Kidney tubule cell (primary cell): ENCODE measurements at regions not wholly inside any gene's neighbourhood (a gene's known extent, or its start where the extent isn't known, plus 50 kb on each side); places are given as distances from the start of the nearest gene placed in this dataset.
"Not testable (repeated sequence)": the region's sequence is repeated elsewhere in the genome, so short reads cannot be mapped to it uniquely, and the experiment has no call there.

Source experiments
- DNase-seq: peaks from one replicate; pipeline ENCODE4 v3.0.0-alpha.2; 2018; ENCODE audit warnings: low spot score

GRCh38 chr10:36556468-36556867 lies 568.9 kb upstream of the ANKRD30A start:
- peak; percentile 25 for DNase-seq

DNA sequence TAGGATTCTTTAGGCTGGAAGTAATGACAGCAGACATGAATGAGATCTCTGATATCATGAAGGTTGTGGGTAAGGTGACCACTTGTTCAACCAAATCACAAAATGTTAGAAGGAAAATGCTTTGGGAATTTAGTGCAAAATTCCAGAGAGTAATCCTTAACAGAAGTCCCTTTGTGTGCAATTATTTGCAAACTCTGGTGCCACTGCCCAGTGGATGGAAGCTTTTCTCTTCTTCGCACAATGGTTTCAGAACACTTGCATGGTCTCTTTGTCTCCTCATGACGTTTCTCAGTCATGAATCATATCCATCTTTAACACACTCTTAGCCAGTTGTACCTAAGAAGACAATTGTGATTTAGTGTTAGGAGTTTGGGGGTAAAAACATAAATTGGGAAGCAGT lies 570.4 kb upstream of the ANKRD30A start:
- no peak for DNase-seq

- no peak for DNase-seq
Observed at GRCh38 chr10:36547965-36548364, 577.4 kb upstream of the ANKRD30A start.

GRCh38 chr10:36542493-36542892 lies 582.9 kb upstream of the ANKRD30A start:
- DNase-seq = no peak

DNA sequence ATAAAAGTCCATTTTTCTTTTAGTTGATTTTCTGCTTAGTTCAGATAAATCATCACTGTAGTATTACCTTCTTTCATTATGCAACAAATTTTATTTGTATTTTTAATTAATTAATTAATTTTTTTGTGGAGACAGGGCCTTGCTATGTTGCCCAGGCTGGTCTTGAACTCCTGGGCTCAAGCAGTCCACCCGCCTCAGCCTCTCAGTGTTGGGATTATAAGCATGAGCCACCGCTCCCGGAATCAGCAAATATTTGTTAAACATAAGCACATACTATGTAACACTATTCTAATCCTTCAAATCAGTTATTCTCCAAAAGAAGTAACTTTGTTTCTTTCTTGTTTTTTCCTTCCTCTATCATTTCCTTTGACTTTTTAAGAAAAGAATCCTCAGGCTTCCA lies 584.8 kb upstream of the ANKRD30A start:
- no peak for DNase-seq

- peak; percentile 71 for DNase-seq
Observed at GRCh38 chr10:36538953-36539586, 586.3 kb upstream of the ANKRD30A start.

- peak; percentile 97 for DNase-seq
Observed at GRCh38 chr10:36534471-36535002, 590.9 kb upstream of the ANKRD30A start.

GRCh38 chr10:36533861-36534260 lies 591.5 kb upstream of the ANKRD30A start:
- DNase-seq = no peak

DNA sequence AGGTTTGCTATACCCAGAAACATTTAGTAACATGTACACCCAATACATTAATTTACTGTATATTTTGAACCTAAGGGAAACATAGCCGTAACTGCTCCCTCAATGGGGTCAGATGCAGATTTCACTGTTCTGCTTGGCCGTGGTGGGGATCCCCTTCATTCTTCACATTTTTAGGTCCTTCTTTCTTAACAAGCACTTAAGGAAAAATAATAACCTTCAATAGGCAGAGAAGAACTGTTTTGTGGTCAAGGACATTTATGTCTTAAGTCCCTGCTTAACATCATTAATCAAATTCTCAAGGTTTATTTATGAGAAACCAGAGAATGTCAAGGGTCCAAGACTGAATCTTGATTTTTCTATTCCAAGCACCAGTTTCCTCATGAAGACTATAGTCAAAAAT lies 592.1 kb upstream of the ANKRD30A start:
- DNase-seq = no peak

DNA sequence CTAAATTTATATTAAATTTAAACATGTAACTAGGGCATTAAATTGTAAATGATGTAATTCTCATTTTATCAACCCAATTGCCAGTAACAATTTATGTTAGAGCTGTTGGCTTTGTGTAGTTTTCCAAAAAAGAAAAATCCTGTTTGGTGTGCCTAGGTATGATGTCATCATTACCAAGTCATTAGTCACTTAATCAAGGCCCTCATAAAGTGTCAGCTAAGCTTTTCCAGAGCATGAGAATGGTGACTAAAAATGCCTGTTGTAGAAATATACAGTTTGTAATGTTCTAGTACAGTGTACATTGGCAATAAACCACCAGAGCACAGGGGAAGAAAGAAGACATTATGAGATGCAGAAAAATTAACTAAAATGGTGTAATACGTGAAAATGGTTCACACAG lies 593.8 kb upstream of the ANKRD30A start:
- DNase-seq = peak; percentile 67

- DNase-seq = no peak
Observed at GRCh38 chr10:36526033-36526432, 599.4 kb upstream of the ANKRD30A start.

- not testable (repeated sequence) for DNase-seq
Observed at GRCh38 chr10:36524126-36524525, 601.3 kb upstream of the ANKRD30A start.

GRCh38 chr10:36519909-36520308 lies 605.5 kb upstream of the ANKRD30A start:
- no peak for DNase-seq

- DNase-seq = no peak
Observed at GRCh38 chr10:36516281-36516680, 609.1 kb upstream of the ANKRD30A start.

GRCh38 chr10:36515319-36515718 lies 610.1 kb upstream of the ANKRD30A start:
- DNase-seq = no peak

DNA sequence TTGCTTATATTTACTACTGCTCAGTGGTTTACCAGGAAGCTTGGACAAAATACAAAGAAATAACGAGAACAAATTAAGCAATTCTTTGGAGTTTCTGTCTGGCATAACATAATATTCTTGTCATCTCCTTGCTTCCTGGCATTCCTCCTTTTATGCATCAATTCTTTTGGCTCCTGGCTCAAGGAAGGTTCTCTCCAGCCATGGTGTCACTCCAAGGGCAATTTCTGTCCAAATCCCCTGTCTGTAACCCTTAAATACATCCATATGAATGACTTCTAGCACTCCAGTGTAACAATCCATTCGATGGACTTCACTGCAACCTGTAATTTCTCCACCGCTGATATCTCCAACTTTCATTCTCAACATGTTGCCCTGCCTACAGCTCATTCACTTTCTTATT lies 617.7 kb upstream of the ANKRD30A start:
- no peak for DNase-seq

GRCh38 chr10:36506697-36507496 lies 618.5 kb upstream of the ANKRD30A start:
- no peak for DNase-seq

- DNase-seq = no peak
Observed at GRCh38 chr10:36506261-36506660, 619.1 kb upstream of the ANKRD30A start.

DNA sequence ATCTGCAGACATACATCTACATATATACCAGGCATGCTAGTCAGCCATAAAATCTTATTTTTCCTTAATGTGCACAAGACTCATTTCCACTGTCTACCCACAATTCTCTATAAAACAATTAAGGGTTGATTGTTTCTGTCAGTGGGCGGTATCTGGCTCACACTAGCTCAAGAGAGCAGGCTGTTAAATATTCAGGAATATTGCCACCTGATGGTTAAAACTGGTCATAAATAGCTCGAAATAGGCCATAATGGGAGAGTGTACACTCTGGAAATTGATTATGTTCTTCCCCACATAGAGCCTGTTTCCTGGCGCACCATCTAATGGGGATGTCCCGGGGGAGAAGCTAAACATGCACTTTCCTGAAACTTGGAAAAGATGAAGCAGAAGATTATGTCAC lies 620.6 kb upstream of the ANKRD30A start:
- DNase-seq = no peak

DNA sequence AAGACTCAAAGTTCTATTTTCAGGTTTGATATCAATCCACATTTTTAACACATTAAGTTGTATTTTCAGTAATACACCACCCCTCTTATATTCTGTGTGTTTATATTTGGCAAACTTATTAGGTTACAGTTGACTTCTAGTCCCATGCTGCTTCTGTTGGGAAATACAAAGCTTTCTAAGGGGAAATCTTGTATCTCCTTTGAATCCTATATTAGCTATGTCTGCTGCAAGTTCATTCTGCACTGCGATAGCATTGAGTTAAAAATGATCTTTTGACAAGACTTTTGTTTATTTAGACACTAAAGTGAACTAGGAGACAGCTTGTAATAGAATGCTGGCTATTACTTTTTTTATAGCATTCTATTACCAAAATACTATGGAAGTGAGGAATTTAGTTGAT lies 625.1 kb upstream of the ANKRD30A start:
- no peak for DNase-seq

GRCh38 chr10:36499693-36500092 lies 625.7 kb upstream of the ANKRD30A start:
- DNase-seq = no peak

DNA sequence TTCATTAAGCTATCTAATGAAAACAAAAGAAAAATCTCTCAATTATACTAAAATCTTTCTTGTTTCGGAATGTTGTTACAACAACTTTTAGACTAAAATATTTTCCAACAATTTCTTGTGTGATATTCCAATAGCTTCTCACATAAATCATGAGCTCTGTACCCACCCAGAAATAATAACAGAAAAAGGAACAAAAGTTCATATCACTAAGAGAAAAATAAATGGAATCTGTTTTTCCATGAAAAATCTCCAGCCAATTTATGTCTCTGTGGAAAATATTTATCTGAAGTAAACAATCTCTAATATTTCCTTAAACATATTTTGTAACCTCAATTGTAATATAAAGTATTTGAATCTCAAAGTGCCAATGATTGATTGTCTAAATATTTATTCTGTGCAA lies 628.6 kb upstream of the ANKRD30A start:
- no peak for DNase-seq

DNA sequence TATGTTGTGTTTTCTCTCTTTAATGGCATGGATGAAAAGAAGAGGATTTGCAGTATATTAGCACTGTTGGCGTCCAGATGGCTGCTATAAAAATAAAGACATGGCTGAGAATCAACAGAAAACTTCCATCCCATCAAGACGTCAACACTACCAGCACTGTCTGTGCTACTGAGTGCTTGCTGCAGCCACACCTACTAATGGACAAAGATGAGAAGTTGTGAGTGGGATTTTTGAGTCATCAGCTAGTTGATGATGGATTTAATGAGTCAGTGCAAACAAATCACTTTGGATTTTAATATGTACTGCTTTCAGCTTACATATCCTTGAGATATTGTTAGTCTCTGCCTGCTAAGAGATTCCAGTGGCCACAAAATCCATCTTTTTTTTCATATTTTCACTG lies 631.0 kb upstream of the ANKRD30A start:
- DNase-seq = peak; percentile 73

DNA sequence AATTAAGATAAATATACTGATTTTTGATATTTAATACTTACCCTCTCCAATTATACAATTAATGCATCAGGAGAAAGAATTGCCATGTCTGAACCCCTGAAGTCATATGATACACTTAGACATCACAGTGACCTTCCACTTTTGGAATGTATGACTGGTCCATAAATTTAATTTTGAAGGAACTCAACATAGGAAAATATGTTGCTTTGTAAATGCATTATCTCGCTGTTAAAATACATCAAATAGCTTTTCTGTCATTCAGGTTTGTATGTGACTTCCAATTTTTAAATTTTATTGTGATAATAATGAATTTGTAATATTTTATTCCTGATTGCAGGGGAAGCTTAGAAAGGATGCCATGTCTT lies 631.9 kb upstream of the ANKRD30A start:
- DNase-seq = peak; percentile 37
